ENCODE measurements at regions not wholly inside any gene's neighbourhood (a gene's known extent, or its start where the extent isn't known, plus 50 kb on each side); places are given as distances from the start of the nearest gene placed in this dataset.

- no peak for DNase-seq (ENCODE audit: low spot score)
- Histone ChIP-seq H3K9me3 (ENCODE audit: low read depth, low read length, poor library complexity, severe bottlenecking) (no peaks in the 10 kb centered on the region), H3K27me3 (replicated peaks; ENCODE audit: insufficient read depth, low read depth, low read length, poor library complexity) (no peaks in the 10 kb centered on the region), H3K4me3 (ENCODE audit: low read depth, low read length, poor library complexity, severe bottlenecking) (no peak overlapping the region), H3K27ac (ENCODE audit: low read depth, low read length, poor library complexity, severe bottlenecking) (no peak overlapping the region), H3K36me3 (ENCODE audit: insufficient read depth, low read length, poor library complexity, severe bottlenecking) (no peaks in the 10 kb centered on the region), H3K4me1 (ENCODE audit: insufficient read depth, low read length, poor library complexity, severe bottlenecking) (no peaks in the 10 kb centered on the region)
- ChIA-PET CTCF (no interaction called here), POLR2A (ENCODE audit: low non-redundant PET) (no interaction called here)
- BruUV-seq (replicated peaks), result no TSS peak
- intact Hi-C loops (cut with micrococcal nuclease; ENCODE audit: unreplicated experiment), result no loop called here
- TF ChIP-seq CTCF (conservative IDR thresholded peaks at IDR 0.05; ENCODE audit: low read depth, low read length) (no peak), EZH2 (IDR thresholded peaks at IDR 0.05; ENCODE audit: borderline replicate concordance, low read depth, low read length, poor library complexity, severe bottlenecking) (no peak)
Observed at GRCh38 chr5:96197347-96197746, 235.7 kb upstream of the ELL2 start.

GRCh38 chr5:96196890-96197289, 235.2 kb upstream of the ELL2 start:
- H3K4me1 ChIP-seq (ENCODE audit: insufficient read depth, low read length, poor library complexity, severe bottlenecking), result no peaks in the 10 kb centered on the region
- DNase-seq (ENCODE audit: low spot score), result no peak
- TF ChIP-seq CTCF (conservative IDR thresholded peaks at IDR 0.05; ENCODE audit: low read depth, low read length) (no peak), EZH2 (IDR thresholded peaks at IDR 0.05; ENCODE audit: borderline replicate concordance, low read depth, low read length, poor library complexity, severe bottlenecking) (no peak)
- H3K27ac ChIP-seq (ENCODE audit: low read depth, low read length, poor library complexity, severe bottlenecking), result no peak overlapping the region
- intact Hi-C loops (cut with micrococcal nuclease; ENCODE audit: unreplicated experiment), result no loop called here
- no peaks in the 10 kb centered on the region for H3K27me3 ChIP-seq (replicated peaks; ENCODE audit: insufficient read depth, low read depth, low read length, poor library complexity)
- H3K36me3 ChIP-seq (ENCODE audit: insufficient read depth, low read length, poor library complexity, severe bottlenecking), result no peaks in the 10 kb centered on the region
- H3K4me3 ChIP-seq (ENCODE audit: low read depth, low read length, poor library complexity, severe bottlenecking), result no peak overlapping the region
- no peaks in the 10 kb centered on the region for H3K9me3 ChIP-seq (ENCODE audit: low read depth, low read length, poor library complexity, severe bottlenecking)
- BruUV-seq (replicated peaks), result no TSS peak
- ChIA-PET CTCF (no interaction called here), POLR2A (ENCODE audit: low non-redundant PET) (no interaction called here)

- ChIA-PET POLR2A (ENCODE audit: low non-redundant PET) (no interaction called here), CTCF (no interaction called here)
- BruUV-seq (replicated peaks), result no TSS peak
Observed at GRCh38 chr5:96196407-96196806, 234.8 kb upstream of the ELL2 start.

More at GRCh38 chr5:96196407-96196806, 234.8 kb upstream of the ELL2 start:
- no peak for DNase-seq (ENCODE audit: low spot score)
- intact Hi-C loops (cut with micrococcal nuclease; ENCODE audit: unreplicated experiment), result no loop called here
- Histone ChIP-seq H3K36me3 (ENCODE audit: insufficient read depth, low read length, poor library complexity, severe bottlenecking) (no peaks in the 10 kb centered on the region), H3K27me3 (replicated peaks; ENCODE audit: insufficient read depth, low read depth, low read length, poor library complexity) (no peaks in the 10 kb centered on the region), H3K27ac (ENCODE audit: low read depth, low read length, poor library complexity, severe bottlenecking) (no peak overlapping the region), H3K4me1 (ENCODE audit: insufficient read depth, low read length, poor library complexity, severe bottlenecking) (no peaks in the 10 kb centered on the region), H3K9me3 (ENCODE audit: low read depth, low read length, poor library complexity, severe bottlenecking) (no peaks in the 10 kb centered on the region), H3K4me3 (ENCODE audit: low read depth, low read length, poor library complexity, severe bottlenecking) (no peak overlapping the region)
- TF ChIP-seq EZH2 (IDR thresholded peaks at IDR 0.05; ENCODE audit: borderline replicate concordance, low read depth, low read length, poor library complexity, severe bottlenecking) (no peak), CTCF (conservative IDR thresholded peaks at IDR 0.05; ENCODE audit: low read depth, low read length) (no peak)
